HEK293T (cell line): ENCODE measurements at regions not wholly inside any gene's neighbourhood (a gene's known extent, or its start where the extent isn't known, plus 50 kb on each side); places are given as distances from the start of the nearest gene placed in this dataset.
"Not testable (repeated sequence)": the region's sequence is repeated elsewhere in the genome, so short reads cannot be mapped to it uniquely, and the experiment has no call there.

Experiments
- ARNT ChIP-seq: fragments of 450-650 bp; IDR thresholded peaks from 2 replicates; pipeline ENCODE4 v1.6.1; 2017; ENCODE audit warnings: mild to moderate bottlenecking
- BHLHE40 ChIP-seq: fragments of 450-650 bp; IDR thresholded peaks from 2 replicates; pipeline ENCODE4 v1.6.1; 2016; ENCODE audit warnings: mild to moderate bottlenecking, moderate library complexity, borderline replicate concordance
- CTBP1 ChIP-seq: fragments of 450-650 bp; IDR thresholded peaks from 2 replicates; pipeline ENCODE4 v1.6.1; 2016; ENCODE audit warnings: borderline replicate concordance
- ELF4 ChIP-seq: fragments of 450-650 bp; IDR thresholded peaks from 2 replicates; pipeline ENCODE4 v1.6.1; 2017; ENCODE audit warnings: antibody characterized with exemption
- FOXA1 ChIP-seq: fragments of 450-650 bp; IDR thresholded peaks from 2 replicates; pipeline ENCODE4 v1.6.1; 2016; ENCODE audit warnings: mild to moderate bottlenecking
- FOXK2 ChIP-seq: fragments of 450-650 bp; IDR thresholded peaks from 2 replicates; pipeline ENCODE4 v1.6.1; 2016; ENCODE audit warnings: mild to moderate bottlenecking
- HDGF ChIP-seq: fragments of 450-650 bp; IDR thresholded peaks from 2 replicates; pipeline ENCODE4 v1.6.1; 2017; ENCODE audit warnings: antibody characterized with exemption, borderline replicate concordance
- L3MBTL2 ChIP-seq: fragments of 450-650 bp; conservative IDR thresholded peaks from 2 replicates; pipeline ENCODE4 v1.6.1; 2016; ENCODE audit warnings: mild to moderate bottlenecking
- NFRKB ChIP-seq: fragments of 450-650 bp; IDR thresholded peaks from 2 replicates; pipeline ENCODE4 v1.6.1; 2016; ENCODE audit warnings: mild to moderate bottlenecking, moderate library complexity
- PKNOX1 ChIP-seq: fragments of 450-650 bp; IDR thresholded peaks from 2 replicates; pipeline ENCODE4 v1.6.1; 2016
- SP1 ChIP-seq: fragments of 450-650 bp; IDR thresholded peaks from 2 replicates; pipeline ENCODE4 v1.6.1; 2017
- SUZ12 ChIP-seq: fragments of 450-650 bp; IDR thresholded peaks from 2 replicates; pipeline ENCODE4 v1.6.1; 2016; ENCODE audit warnings: mild to moderate bottlenecking
- TARDBP ChIP-seq: fragments of 450-650 bp; IDR thresholded peaks from 2 replicates; pipeline ENCODE4 v1.6.1; 2016
- ZNF384 ChIP-seq: fragments of 450-650 bp; IDR thresholded peaks from 2 replicates; pipeline ENCODE4 v1.6.1; 2016

GRCh38 chr1:194001726-194002350 lies 815.4 kb upstream of the B3GALT2 start:
- TF ChIP-seq SP1, ZNF384, FOXK2, BHLHE40, SUZ12, ELF4, NFRKB, FOXA1, ARNT, PKNOX1, TARDBP, HDGF, CTBP1, L3MBTL2: not testable (repeated sequence)
